Upper lobe of left lung (tissue), 4 donors: ENCODE measurements at regions not wholly inside any gene's neighbourhood (a gene's known extent, or its start where the extent isn't known, plus 50 kb on each side); places are given as distances from the start of the nearest gene placed in this dataset.

Source experiments
- POLR2AphosphoS5 ChIP-seq, 2 donors: sonication (generic); formaldehyde crosslinking; IDR thresholded peaks; one replicate each; pipeline ENCODE4 v1.5.1; 2017; ENCODE audit warnings: antibody characterized with exemption in 2 of 2
- TF ChIP-seq, protein P1 (sequence below), 6 experiments: fragments of 450-650 bp in 4 of 6; fragments of 200-600 bp in 2 of 6; sonication (generic) in 2 of 6; IDR thresholded peaks; one replicate each; pipeline ENCODE4 v1.5.1; 2016 to 2019; ENCODE audit warnings: antibody characterized with exemption in 6 of 6

DNA sequence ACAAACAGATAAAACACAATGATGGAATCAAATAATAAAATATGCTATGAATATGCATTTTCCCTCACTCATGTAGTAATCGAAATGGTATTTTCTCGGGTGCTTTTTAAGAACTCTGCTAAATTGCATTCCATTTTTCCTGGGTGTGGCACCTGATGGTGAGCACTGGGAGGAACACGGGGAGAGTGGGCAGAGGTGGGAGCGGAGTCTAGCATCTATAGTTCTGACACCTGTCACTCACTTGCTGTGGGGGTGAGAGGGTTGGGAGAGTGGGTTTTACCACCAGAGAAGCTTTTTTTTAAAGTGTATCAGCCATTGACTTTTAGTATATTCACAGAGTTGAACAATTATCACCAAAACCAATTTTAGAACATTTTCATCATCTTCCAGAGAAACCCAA, 73.4 kb upstream of the PGBD5 start:
- TF ChIP-seq, protein P1, sequence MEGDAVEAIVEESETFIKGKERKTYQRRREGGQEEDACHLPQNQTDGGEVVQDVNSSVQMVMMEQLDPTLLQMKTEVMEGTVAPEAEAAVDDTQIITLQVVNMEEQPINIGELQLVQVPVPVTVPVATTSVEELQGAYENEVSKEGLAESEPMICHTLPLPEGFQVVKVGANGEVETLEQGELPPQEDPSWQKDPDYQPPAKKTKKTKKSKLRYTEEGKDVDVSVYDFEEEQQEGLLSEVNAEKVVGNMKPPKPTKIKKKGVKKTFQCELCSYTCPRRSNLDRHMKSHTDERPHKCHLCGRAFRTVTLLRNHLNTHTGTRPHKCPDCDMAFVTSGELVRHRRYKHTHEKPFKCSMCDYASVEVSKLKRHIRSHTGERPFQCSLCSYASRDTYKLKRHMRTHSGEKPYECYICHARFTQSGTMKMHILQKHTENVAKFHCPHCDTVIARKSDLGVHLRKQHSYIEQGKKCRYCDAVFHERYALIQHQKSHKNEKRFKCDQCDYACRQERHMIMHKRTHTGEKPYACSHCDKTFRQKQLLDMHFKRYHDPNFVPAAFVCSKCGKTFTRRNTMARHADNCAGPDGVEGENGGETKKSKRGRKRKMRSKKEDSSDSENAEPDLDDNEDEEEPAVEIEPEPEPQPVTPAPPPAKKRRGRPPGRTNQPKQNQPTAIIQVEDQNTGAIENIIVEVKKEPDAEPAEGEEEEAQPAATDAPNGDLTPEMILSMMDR (IDR thresholded peaks at IDR 0.05), result no peak
- TF ChIP-seq POLR2AphosphoS5 (IDR thresholded peaks at IDR 0.05), result no peak
